H54 (cell line): ENCODE measurements at regions not wholly inside any gene's neighbourhood (a gene's known extent, or its start where the extent isn't known, plus 50 kb on each side); places are given as distances from the start of the nearest gene placed in this dataset.
"Not testable (repeated sequence)": the region's sequence is repeated elsewhere in the genome, so short reads cannot be mapped to it uniquely, and the experiment has no call there.

ENCODE experiments used
- DNase-seq: peaks from one replicate; pipeline ENCODE4 v3.0.0; 2011; ENCODE audit warnings: low spot score, mixed read lengths; ENCODE audit not compliant: insufficient read length
- FAIRE-seq: peaks from 3 replicates; lab custom pipeline; 2011; peaks lifted over from hg19 to GRCh38; lab: Jason Lieb, UNC
- POLR2A ChIP-seq: IDR thresholded peaks from 2 replicates; pipeline ENCODE4 v1.6.1; 2011; ENCODE audit warnings: low read depth, mild to moderate bottlenecking, low read length

GRCh38 chr5:52107210-52107905, 680.4 kb upstream of the ITGA1 start:
- no peak for TF ChIP-seq POLR2A
- DNase-seq, result no peak
- no peak for FAIRE-seq

DNA sequence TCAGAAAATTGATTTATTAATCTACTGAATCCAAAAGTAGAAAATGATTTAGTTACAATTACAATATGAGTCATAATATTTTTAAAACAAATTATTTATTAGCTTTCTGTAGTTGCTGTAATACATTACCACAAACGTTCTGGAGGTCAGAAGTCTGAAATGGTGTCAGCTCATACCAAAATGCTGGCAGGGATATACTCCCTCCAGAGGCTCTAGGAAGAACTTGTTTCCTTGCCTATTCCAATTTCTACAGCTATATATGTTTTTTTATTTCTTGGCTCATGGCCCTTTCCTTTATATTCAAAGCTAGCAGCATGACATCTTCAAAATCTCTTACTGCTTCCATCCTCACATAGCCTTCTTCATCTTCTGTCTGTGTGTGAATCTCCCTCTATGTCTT, 667.9 kb upstream of the ITGA1 start:
- no peak for DNase-seq
- no peak for FAIRE-seq
- TF ChIP-seq POLR2A, result no peak

DNA sequence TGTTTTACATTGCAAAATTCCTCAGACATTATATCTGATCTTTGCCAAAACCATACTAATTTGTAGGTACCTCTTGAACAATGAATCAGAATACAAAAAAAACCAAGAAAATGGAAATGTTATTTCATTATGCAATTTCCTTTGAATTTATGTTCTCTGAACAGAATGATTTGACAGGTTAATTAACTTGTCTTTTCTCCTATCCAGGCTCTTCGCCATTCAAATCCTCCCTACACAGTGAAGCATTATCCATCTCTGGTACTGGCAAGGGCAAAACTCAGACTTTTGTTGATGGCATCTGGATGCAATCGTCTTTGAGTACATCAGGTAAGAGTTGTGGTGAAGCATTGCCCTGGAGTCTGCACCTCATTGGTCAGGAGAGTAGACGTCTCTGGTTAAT, 655.7 kb upstream of the ITGA1 start:
- DNase-seq, result no peak
- no peak for TF ChIP-seq POLR2A
- no peak for FAIRE-seq

DNA sequence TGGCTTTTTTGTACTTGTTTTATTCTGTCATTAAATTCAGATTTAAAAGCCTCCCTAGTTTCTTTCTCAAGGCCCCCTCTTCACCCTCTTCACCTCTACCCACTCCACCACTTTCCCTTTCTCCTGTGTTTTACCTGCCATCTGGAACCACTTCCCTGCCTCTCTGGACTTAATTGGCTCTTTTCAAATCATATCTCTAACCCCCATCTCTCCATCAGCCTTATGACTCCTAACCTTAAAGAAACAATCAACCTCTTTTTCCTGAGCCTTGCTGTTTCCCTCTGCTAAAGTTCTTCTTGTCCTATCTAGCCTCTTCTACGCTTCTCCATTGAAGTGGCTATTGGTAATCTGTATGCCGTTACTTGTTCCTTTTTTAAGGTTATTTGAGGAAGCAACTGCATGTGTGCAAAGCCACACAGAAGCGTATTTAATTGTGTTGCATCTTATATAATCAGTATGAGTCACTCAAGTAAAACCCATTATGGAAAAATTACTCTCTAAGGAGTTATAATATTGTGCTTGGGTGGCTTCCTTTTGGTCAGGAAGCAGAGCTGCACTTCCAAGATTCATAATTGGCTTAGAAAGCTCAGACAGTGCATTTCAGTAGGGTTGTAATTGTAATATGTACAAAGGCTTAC, 653.6 kb upstream of the ITGA1 start:
- no peak for TF ChIP-seq POLR2A

GRCh38 chr5:52139888-52140615, 647.7 kb upstream of the ITGA1 start:
- FAIRE-seq (no peak), DNase-seq (no peak)
- TF ChIP-seq POLR2A, result no peak

More for the DNA sequence above, 653.6 kb upstream of the ITGA1 start:
- DNase-seq (no peak), FAIRE-seq (no peak)

- TF ChIP-seq POLR2A, result no peak
- DNase-seq, result no peak
- no peak for FAIRE-seq
These were observed 639.0 kb upstream of the ITGA1 start for GRCh38 chr5:52148679-52149078.

GRCh38 chr5:52150501-52150900, 637.2 kb upstream of the ITGA1 start:
- no peak for DNase-seq
- no peak for TF ChIP-seq POLR2A

DNA sequence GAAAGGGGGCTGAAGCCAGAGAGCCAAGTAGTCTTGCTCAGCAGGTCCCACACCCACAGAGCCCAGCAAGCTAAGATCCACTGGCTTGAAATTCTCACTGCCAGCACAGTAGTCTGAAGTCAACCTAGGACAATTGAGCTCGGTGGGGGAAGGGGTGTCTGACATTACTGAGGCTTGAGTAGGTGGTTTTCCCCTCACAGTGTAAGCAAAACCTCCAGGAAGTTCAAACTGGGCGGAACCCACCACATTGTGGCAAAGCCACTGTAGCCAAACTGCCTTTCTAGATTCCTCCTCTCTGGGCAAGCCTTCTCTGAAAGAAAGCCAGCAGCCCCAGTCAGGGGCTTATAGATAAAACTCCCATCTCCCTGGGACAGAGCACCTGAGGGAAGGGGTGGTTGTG, 630.9 kb upstream of the ITGA1 start:
- not testable (repeated sequence) for FAIRE-seq, DNase-seq

More at GRCh38 chr5:52150501-52150900, 637.2 kb upstream of the ITGA1 start:
- no peak for FAIRE-seq

DNA sequence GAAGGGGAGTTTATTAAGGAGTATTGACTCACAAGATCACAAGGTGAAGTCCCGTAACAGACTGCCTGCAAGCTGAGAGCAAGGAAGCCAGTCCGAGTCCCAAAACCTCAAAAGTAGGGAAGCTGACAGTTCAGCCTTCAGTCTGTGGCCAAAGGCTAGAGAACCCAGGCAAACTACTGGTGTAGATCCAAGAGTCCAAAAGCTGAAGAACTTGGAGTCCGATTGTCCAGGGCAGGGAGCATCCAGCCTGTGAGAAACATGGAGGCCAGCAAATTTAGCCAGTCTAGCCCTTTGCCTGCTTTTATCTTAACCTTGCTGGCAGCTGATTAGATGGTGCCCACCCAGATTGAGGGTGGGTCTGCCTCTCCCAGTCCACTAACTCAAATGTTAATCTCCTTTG, 621.9 kb upstream of the ITGA1 start:
- not testable (repeated sequence) for DNase-seq, FAIRE-seq

DNA sequence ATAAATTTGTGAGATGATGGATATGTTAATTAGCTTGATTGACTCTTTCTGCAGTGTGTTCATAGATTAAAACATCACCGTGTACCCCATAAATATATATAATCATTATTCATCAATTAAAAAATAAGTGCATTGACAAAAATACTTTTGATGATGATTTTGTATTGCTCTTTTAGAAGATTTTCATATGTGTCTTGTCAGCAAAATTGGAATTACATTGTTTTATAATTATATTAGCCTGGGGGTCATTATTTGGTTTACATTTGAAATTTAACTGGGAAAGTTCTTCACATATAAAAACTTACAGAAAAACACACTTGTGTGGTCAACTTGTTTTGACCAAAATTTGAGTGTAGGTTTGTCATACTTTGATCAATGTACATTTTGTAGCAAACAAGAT, 614.6 kb upstream of the ITGA1 start:
- TF ChIP-seq POLR2A, result no peak
- FAIRE-seq (no peak), DNase-seq (no peak)

- no peak for TF ChIP-seq POLR2A
- FAIRE-seq (no peak), DNase-seq (no peak)
These were observed 610.5 kb upstream of the ITGA1 start for GRCh38 chr5:52177193-52177592.

DNA sequence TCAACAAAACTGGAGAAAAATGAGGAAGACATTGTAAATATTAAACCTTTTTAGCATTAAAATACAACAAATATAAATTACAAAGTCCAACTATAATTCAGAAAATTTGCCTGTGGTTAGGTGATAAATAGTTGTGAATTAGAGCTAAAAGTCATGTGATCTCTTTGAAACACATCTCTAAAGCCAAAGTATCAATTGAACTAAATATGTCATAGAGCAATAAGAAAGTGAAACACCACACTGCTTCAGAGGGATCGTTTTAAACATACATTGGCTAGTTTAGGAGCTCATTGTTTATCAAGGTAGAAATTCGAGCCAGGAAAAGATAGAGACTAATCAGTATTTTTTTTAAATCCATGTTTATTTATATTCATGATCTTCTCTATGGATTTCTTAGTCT, 606.3 kb upstream of the ITGA1 start:
- no peak for TF ChIP-seq POLR2A
- FAIRE-seq, result no peak
- DNase-seq, result no peak

- FAIRE-seq, result no peak
- no peak for DNase-seq
- no peak for TF ChIP-seq POLR2A
These were observed 597.0 kb upstream of the ITGA1 start for GRCh38 chr5:52190737-52191136.

- FAIRE-seq (no peak), DNase-seq (no peak)
- TF ChIP-seq POLR2A, result no peak
These were observed 587.9 kb upstream of the ITGA1 start for GRCh38 chr5:52199833-52200232.
